ENCODE measurements at regions not wholly inside any gene's neighbourhood (a gene's known extent, or its start where the extent isn't known, plus 50 kb on each side); places are given as distances from the start of the nearest gene placed in this dataset.

- intact Hi-C loops (cut with micrococcal nuclease) = loop anchor here (1.0 to 10.0 kb wide), 5 partner anchors 175 to 1219 kb away; no protein-coding TSS in a partner anchor
- FAIRE-seq = no peak
- ChIA-PET POLR2A (no interaction called here), CTCF (interaction anchor here (0.5 to 1.8 kb wide), 45 partner anchors 9 to 1223 kb away, joined by 3 to 25 read pairs (median 4); partner anchors contain the start of gene MEIS1)
- Histone ChIP-seq H3K4me3 (replicated peaks in 1 of 3; ENCODE audit: insufficient read depth in 1 of 3, low read depth in 1 of 3, low read length in 3 of 3) (no peak overlapping the region), H3K27me3 (ENCODE audit: control insufficient read depth in 2 of 2, insufficient read depth in 2 of 2, low read length in 2 of 2) (no peaks in the 10 kb centered on the region), H3K4me2 (ENCODE audit: insufficient read depth, low read length) (no peak overlapping the region), H3K79me2 (ENCODE audit: control insufficient read depth, insufficient read depth, low read length) (no peaks in the 10 kb centered on the region), H3K4me1 (ENCODE audit: control insufficient read depth, extremely low read depth, insufficient read depth, low read length) (no peaks in the 10 kb centered on the region), H3K9me3 (replicated peaks; ENCODE audit: control insufficient read depth, insufficient read depth, low read length) (no peaks in the 10 kb centered on the region), H2AFZ (ENCODE audit: low read depth, low read length) (no peak overlapping the region), H3K36me3 (ENCODE audit: control insufficient read depth in 2 of 2, extremely low read depth in 1 of 2, insufficient read depth in 2 of 2, low read length in 2 of 2) (no peaks in the 10 kb centered on the region), H3K9ac (replicated peaks; ENCODE audit: extremely low read depth, insufficient read depth, low read length) (no peak overlapping the region), H4K20me1 (replicated peaks; ENCODE audit: control insufficient read depth, extremely low read depth, insufficient read depth, low read length) (no peaks in the 10 kb centered on the region), H3K27ac (ENCODE audit: insufficient read depth, low read depth, low read length) (no peak overlapping the region), H3K9me1 (replicated peaks; ENCODE audit: control insufficient read depth, extremely low read depth, insufficient read depth, low read length) (no peaks in the 10 kb centered on the region)
- dilution Hi-C loops (cut with MboI; ENCODE audit: extremely low pct_ligation_motif_present, low sequenced_read_pairs) = no loop called here
- DNase-seq (ENCODE audit: low read depth, low spot score) = no peak
- BruUV-seq (replicated peaks) = no TSS peak
- TF ChIP-seq FOS (IDR thresholded peaks at IDR 0.05; ENCODE audit: borderline replicate concordance, insufficient read depth, low read length) (no peak), MAX (IDR thresholded peaks at IDR 0.05; ENCODE audit: insufficient read depth, insufficient read length) (no peak), POLR2A (IDR thresholded peaks at IDR 0.05; ENCODE audit: low read depth, low read length) (no peak), CTCF (IDR thresholded peaks at IDR 0.05; ENCODE audit: extremely low read depth in 1 of 2, insufficient read depth in 1 of 2, low read depth in 1 of 2, low read length in 2 of 2) (no peak), MYC (IDR thresholded peaks at IDR 0.05; ENCODE audit: low read depth, low read length) (no peak), POLR2AphosphoS5 (IDR thresholded peaks at IDR 0.05; ENCODE audit: insufficient read depth, low read depth, low read length) (no peak), EZH2 (IDR thresholded peaks at IDR 0.05; ENCODE audit: borderline replicate concordance, low read depth, low read length, severe bottlenecking) (no peak), GATA2 (IDR thresholded peaks at IDR 0.05; ENCODE audit: insufficient read depth, insufficient read length, low read depth, low read length) (no peak), JUN (IDR thresholded peaks at IDR 0.05; ENCODE audit: borderline replicate concordance, insufficient read depth, insufficient read length, low read depth) (no peak)
Observed at GRCh38 chr2:67651565-67651964, 254.4 kb downstream of the ETAA1 start.
